Transverse colon (tissue), 4 donors: ENCODE measurements at regions not wholly inside any gene's neighbourhood (a gene's known extent, or its start where the extent isn't known, plus 50 kb on each side); places are given as distances from the start of the nearest gene placed in this dataset.

ENCODE experiments used
- CTCF ChIP-seq, 5 experiments: fragments of 200-600 bp in 3 of 5; fragments of 450-650 bp in 2 of 5; sonication (generic) in 3 of 5; IDR thresholded peaks; 1 replicate in 2 of 5; 2 replicates in 3 of 5; pipeline ENCODE4 v1.5.1; 2016 to 2017; ENCODE audit warnings: antibody characterized with exemption in 5 of 5, inconsistent platforms in 3 of 5, mild to moderate bottlenecking in 2 of 5, moderate library complexity in 1 of 5
- EP300 ChIP-seq: sonication (generic); formaldehyde crosslinking; IDR thresholded peaks from one replicate; pipeline ENCODE4 v1.6.1; 2017; ENCODE audit warnings: antibody characterized with exemption, low read depth
- POLR2A ChIP-seq: fragments of 450-650 bp; IDR thresholded peaks from one replicate; pipeline ENCODE4 v1.6.1; 2016; ENCODE audit warnings: antibody characterized with exemption, mild to moderate bottlenecking, moderate library complexity
- POLR2AphosphoS5 ChIP-seq, 3 donors: sonication (generic); formaldehyde crosslinking; IDR thresholded peaks; one replicate each; pipeline ENCODE4 v1.6.1; 2016; ENCODE audit warnings: antibody characterized with exemption in 3 of 3

DNA sequence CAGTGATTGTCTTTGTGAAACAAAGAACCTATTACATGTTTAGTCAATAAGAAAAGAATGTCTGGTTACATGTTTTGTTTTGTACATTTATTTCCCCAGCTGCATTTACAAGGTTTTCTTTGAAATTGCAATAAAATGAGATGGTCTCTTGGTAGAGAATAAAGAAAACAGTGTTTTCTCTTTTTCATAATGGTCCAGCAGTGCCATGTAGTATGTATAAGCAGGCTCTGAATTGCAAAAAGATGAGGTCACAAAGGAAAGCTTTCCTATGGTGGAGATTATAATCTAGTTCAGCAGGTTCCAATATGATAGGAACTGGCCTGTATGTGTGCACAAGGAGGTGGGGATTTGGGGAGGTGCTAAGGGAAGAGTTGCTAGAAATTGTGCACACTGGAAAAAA, 1417.3 kb downstream of the STIM2 start:
- TF ChIP-seq CTCF (IDR thresholded peaks at IDR 0.05) (no peak), POLR2AphosphoS5 (IDR thresholded peaks at IDR 0.05) (no peak), EP300 (no peak), POLR2A (no peak)
